Activated CD8-positive, alpha-beta memory T cell treated with anti-CD3 and anti-CD28 coated beads for 4 hours (primary cell): ENCODE measurements at regions not wholly inside any gene's neighbourhood (a gene's known extent, or its start where the extent isn't known, plus 50 kb on each side); places are given as distances from the start of the nearest gene placed in this dataset.

ENCODE experiments used
- DNase-seq, 2 donors: peaks; one replicate each; pipeline ENCODE4 v3.0.0-alpha.2; 2020; ENCODE audit warnings: low read depth in 2 of 2

DNA sequence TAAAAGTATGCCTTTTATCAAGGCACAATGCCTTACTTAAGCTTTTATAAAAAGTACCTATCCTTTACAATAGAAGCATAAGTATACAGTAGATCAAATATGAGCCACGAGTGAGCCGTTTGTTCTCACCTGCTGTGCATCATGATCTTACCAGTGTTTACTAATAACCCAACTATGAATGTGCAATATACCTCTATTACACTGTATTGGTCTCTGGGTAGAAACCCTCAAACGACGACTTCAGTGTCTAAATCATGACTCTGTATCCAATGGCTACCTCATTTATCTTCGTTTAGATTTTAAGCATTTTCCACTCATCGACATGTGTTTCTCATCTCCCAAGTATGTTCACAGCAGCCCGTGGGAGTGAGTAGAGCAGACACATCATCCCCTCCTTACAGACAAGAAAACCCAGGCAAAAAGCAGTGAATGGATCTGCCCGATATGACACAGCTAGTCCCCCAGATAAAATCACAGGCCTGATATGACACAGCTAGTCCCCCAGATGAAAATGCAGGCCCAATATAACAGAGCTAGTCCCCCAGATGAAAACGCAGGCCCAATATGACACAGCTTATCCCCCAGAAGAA lies 279.8 kb downstream of the TNS1 start:
- DNase-seq, result no peak

DNA sequence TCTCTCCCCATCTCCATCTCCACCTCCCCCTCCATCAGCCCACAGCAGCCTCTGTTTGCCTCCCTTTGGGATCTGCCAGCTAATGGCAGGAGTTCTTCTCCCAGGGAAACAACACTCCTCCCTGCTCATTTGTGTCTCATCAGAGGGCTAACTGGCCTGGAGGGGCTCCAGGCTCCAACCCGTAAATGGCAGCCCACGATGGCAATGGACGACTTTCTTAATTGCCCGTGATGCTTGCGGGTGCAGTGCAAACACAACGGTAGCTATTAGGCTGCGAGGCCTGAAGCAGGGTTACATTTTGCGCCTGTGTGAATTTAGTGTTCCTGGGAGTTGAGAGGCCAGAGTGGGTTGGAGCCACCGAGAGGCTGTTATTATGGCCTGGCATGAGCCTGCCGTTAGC lies 285.1 kb downstream of the TNS1 start:
- no peak for DNase-seq

DNA sequence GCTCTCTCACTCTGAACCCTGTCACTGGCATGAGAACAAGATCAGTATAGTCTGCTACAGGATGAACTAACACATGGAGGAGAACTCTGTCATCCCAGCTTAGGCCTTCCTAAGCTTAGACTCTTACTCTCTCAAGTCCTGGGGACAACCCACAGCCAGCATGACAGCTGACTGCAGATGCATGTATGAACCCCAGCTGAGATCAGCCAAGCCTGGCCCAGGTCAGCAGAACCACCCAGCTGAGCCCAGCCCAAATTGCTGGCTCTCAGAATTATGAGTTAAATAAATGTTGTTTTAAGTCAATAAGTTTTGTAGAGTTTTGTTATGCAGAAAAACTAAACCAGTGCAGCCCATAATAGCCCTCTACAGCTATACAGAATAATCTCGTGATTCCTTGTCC lies 287.3 kb downstream of the TNS1 start:
- DNase-seq, result no peak

DNA sequence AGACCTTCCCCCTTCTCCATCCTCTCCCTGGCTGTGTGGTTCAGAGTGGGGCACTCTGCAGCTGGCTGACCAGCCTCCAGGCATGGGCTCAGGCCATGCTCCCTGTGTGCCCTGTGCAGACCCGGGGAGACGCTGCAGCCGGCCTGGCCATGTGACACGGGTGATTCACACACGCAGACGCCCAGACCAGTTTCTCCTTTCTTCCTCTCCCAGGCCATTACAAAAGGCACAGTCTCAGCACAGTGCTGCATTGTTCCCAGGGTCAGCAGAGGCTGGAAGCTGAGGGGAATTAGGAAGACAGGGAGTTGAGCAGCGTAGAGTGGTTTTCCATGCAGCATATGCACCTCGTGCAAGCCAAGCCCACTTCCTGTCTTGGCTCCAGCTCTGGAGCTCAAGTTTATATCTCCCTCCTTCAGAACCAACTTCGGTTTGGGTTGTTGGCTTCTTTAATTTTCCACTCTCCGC lies 288.5 kb downstream of the TNS1 start:
- DNase-seq, result no peak

DNA sequence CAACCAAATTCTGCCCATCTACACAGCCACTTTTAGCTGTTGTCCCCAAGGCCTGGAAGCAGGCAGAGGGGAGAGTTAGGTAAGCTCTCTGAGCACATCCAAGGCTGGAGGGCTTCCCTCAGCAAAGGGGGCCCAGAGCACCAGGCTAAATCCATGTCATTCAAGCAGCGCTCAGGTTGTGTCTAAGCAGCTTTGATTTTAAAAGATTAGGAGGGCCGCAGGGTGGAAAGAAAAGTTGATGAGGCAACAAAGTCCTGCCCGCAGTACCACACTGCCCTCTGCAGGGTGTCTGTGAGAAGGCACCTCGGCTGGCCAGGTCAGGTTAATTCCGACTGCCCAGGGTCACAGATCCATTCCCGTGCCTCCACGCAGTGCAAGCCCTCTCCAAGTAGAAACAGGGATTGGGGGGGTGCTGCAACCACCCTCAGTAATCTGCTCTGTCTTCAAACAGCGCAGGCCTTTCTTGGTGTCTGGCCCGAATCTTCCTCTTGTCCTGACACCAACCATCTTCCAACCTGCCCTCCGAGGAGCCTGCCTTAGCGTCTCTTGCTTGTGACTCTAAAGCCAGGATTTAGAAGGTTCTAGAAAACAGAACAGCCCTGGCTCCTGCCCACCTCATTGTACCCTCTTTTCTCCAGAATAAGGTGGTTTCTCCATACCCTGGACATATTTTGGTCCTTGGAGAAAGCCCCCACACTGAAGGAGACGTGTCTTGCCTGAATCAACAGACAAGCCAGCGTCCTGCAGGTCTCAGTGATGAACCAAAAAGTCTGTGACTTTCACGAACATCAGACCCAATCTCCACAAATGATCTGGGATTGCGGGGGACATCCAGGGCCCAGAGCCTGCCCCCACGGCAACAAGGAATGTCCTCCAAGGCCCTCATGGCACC lies 289.2 kb downstream of the TNS1 start:
- DNase-seq, result peak; percentile 33 to 43

DNA sequence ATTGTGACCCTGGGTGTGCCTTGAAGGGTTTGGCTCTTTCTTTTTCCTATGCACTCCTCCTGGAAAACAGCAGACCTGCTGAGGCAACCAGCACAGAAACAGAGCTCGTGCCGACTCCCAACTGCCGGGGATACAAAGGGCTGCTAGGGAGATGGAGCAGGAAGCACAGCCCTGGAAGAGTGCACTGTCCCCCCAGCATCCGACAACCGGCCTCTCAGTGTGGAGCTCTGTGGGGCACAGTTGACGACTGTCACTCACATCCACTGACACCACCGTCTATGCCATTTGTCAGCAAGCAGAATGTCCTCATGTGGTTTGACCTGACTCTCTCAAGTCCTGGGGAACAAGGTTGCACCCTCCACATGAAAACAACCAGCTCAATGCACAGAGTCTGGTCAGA lies 290.4 kb downstream of the TNS1 start:
- DNase-seq, result no peak

DNA sequence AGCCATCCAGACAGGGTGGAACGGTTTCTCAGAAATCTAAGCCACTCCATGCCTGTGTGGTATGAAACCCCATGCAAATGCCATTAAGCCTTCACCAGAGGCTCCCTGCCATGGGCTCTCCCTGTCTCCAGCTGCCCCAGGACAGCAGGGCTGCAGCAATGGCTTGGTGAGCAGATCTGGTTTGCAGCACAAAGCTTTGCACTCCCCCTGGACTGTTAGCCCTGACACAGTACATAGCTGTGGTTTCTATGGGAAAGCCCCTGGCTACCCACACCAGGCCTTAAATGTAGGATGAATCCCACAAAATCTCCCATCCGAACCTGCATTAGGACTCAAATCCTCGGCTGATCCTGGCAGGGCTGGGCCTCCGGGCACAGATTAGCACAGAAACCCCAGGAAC lies 291.6 kb downstream of the TNS1 start:
- no peak for DNase-seq

DNA sequence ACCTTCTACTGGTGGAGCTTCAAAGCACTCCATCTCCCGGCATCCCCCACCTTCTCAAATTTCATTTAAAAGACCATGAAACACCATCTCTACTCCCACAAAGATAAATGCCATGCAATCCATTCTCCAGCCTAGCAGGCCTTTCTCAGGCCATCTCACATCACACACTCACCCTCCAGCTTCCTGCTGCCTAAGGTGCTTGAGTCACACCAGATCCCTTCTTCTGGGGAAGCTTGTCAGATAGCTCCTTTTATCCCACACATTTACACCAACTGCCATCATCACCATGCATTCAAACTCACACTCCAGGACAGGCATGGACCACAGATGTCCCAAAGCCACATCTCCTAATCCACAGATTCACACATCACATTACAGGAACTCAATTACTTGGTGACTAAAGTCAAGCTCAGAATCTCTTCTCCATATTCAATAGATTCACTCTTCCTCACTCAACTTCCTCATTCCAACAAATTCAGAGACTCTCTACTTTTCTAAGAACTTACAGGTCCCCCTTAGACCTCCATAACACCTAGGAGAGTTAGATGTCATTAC lies 292.5 kb downstream of the TNS1 start:
- DNase-seq, result no peak

DNA sequence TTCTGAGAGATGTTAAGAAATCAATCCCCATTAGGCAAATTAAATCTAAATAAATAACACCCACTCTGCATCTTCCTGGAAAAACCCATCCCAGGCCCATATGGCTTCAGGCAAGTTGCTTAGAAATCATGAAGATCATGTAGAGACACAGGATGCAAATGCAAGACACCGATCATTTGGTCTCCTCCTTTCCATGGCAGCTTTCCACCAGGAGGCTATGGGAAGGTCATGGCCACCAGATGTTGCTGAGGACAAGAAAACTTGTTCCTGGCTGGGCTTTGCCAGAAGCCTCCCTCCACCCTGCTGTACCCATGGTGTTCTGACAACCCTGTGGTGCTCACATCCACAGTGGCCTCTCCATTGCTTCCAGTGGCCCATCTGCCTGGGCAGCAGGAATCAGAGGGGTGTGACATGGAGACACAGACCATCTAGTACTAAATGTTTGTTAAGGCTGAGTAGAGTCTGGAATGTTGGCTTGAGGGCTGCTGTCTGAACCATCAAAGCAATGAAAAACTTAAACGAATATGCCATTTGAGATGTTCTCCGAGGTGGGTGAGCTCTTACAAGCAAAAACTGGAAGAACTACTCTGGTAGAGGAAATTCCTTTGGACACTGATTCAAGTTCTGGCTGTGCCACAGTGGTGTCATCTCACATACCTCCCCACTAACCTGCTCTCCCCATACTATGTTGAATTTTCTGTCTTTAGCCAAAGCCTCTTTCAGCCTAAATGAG lies 293.2 kb downstream of the TNS1 start:
- no peak for DNase-seq

DNA sequence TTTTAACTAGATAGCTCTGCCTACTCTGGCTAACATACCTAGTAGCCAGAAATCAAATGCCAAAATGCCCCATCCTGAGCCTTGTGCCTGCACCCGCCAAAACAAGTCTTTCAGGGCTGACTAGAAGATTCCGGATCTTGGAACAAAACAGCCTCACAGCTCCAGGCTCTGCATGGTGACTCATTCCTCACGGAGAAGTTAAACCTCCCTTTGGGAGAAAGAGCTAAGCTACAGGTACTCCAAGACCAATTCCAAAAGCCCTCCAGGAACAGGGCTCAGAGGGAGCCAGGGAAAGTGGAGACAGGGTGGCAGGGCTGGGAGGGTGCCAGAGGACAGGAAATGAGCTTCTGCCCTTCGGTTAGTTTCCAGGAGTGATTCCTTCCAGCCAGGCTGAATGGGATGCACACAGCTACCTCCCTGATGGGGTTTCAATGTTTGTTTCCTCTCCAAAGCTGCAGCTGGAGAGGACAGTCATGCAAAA lies 295.6 kb downstream of the TNS1 start:
- DNase-seq, result no peak

DNA sequence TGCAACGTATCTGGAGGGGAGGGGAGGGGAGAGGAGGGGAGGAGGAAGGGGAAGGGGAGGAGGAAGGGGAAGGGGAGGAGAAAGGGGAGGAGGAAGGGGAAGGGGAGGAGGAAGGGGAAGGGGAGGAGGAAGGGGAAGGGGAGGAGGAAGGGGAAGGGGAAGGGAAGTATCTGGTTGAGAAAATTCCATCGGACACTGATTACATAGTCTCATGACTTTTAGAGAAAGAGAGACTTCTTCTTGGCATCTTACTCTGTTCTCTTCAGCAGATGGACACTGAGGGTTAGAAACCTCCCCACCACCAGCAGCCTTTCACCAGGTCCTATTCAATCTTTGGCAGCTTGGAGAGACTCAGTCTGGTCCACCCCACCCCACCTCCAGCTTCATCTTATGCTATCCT lies 296.3 kb downstream of the TNS1 start:
- DNase-seq, result no peak

DNA sequence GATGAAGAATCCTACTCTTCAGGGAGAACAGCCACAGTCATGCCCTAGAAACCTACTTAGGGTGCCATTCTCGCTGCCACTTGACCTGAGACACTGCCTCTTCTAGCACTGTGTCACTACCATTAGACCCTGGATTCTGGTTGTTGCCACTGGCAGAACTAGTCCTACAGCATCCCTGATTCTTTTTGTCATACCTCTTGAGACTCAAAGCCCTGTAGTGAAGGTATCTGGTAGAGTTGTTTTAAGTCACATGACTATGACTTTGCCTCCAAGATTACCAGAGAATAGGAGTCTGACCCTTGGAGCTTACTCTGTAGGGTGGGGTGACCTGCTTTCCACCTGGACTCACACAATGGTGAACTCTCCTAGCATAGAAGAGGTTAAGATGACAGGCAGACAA lies 296.7 kb downstream of the TNS1 start:
- no peak for DNase-seq

DNA sequence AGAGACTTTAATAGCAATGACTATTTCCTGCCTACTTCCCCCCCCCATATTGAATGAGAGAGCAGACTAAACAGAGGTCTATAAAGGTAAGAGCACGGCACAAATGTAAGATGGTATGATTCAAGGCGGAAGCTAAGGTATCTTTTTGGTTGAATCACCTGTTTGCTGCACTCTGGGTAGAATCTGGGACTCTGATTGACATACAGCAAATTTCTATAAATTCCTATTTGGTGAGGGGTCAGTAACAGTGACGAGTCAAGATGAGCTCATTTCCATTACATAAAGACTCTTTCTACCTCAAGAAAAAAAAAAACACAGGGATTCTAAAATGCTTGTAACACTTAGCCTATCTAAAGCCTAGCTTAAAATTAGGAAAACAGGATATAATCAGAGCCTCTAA lies 297.3 kb downstream of the TNS1 start:
- no peak for DNase-seq

DNA sequence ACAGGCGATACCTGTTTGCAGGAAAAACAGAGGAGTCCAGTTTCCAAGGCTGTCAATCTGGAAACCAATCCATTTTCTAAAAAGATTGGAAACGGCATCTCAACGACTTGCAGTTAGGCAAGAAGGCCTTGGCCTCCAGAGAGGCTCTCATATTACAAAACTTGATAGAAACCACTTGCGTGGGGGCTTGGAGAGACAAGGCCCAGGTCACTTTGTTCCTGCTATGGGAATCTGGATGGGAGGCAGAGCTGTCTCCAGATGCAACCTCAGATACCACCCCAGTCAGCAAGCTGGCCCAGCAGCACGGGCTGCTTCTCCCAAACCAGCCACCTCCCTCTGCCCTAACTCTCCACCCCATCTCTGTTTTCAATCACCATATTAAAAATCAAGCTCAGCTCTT lies 298.8 kb downstream of the TNS1 start:
- DNase-seq, result no peak

DNA sequence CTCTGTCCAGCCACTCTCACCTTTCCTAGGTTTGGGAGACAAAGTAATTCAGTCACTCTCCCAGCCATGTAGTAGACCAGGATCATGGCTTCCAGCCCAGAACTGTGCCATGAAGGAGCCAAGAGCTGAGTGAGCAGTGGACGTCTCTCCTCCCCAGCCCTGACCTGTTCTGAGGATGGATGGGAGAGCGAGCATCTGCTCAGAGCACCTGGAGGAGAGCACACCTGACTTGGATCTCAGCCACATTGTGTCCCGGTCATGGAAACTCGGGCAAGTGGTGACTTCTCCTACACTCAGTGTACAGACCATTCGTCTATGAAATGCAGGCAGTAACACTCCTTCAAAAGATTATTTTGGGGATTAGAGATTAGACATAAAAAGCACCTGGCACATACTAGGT lies 299.7 kb downstream of the TNS1 start:
- DNase-seq, result no peak

DNA sequence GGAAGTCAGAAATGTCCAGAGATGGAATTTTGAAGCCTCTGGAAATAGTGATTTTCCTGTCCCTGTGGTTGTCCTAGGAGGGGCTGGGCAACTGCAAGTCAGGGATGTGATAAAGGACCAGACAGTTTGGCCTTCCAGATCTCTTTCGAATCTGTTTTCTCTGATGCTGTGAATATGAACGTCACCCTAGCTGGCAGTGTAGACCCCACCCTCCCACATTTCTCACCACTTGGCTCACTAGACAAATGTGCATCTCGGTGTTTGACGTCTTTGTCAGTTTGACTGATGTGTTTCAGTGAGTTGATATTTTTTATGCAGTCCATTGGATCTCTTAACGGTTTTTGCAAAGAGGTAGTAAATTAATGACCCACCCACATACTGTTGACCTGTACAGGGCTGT lies 301.2 kb downstream of the TNS1 start:
- no peak for DNase-seq

DNA sequence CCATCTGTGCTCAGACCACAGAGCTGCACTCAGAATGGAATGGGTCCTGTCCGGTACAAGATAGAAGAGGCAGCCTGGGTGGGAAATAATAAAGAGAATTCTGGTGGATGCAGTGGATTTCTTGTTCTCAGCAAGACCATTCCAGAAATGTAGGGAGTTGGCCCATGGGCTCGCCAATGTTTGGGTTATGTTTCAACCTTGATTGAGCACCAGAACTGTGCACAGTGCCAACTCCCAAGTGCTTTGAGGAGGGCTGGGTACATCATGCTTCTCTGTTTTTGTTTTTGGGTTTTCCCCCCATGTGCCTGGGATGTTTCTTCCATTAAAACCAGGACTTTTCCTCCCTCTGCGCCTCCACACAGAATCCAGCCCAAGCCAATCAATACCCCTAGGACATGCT lies 304.1 kb downstream of the TNS1 start:
- DNase-seq, result no peak

DNA sequence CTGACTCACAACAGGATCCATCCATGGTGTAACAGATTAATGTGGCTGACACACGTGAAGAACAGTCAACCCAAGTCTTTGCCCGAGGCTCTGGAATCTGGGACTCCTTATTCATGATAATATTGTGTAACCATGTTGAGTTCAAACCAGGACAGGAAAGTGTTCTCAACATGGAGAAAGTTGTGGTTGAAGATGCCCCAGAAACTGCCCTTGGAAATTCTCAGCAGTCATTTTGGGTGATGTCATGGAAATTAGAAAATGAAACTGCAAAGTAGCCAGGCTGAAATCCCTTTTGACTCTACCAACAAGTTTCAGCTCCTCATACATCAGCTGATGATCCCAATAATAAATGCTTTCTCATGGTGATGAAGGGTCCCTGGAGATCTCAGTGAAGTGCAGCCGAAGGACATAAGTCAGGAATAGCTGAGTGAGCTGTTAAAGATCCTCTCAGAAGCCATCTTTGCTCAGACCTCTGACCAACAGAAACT lies 307.7 kb downstream of the TNS1 start:
- DNase-seq, result no peak

DNA sequence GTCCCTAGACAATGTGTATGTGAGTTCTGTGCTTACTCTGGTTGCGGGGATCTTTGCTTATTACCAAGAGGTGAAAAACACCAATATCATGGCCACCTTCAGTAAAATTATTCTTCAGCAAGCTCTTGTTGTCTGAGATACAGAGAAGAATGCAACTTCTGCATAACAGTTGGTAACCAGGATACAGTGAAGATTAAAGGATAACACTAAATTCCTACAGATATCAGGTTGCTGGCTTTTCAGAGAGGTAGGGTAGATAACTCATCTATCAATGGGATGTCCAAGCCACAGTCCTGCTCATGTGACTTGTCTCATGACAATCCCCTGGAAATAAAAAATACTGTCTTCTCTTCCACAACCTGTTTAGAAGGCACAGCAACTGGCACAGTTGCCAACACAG lies 308.5 kb downstream of the TNS1 start:
- DNase-seq, result no peak

DNA sequence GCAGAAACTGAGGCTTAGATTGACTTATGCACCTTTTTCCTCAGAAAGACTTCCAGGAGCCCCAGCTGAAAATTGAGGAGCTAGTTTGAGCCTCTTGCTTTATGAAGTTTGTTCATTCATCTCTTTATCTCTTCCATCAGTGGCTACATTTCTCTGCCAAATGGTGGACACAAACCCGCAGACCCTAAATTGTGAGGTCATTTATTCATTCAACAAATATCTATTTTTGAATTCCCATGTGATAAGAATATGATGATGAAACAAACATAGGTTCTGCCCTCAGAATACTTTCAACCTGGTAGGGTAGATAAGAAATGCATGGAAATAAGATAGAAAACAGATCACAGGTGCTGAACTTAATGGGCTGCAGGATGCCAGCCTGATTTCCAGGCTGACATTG lies 309.4 kb downstream of the TNS1 start:
- no peak for DNase-seq

DNA sequence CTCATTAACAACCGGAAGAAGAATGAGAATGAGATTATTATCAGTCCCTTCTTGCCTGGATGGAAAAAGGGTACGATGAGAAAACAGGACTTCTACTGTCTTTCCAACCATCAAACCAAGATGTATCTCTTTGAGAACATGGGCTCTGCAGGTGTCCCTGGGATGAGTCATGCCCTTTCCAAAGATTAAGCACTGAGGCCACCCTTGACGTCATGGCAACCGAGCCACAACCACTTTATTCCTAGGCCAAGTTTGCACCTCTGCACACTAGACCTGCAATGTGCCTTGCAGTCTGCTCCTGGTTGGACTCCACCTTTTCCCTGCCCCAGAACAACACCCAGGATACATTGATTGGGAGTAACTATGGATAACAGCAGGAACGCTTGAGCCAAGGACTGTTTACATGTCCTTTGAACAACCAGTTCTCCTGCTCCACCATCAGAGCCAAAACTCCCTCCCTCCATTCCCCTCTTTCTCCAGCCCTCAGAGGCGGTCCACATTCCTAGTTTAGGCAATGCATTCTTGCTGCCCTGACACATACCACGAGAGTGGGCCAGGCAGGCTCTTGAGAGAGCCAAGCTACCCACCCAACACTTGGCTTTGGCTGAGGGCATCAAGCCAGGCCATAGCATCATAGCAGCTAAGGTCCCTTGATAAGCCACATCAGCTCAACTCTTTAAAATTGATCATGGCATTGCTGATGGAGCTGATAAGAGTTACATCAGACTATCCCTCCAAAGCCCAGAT lies 310.7 kb downstream of the TNS1 start:
- no peak for DNase-seq
